ENCODE measurements at regions not wholly inside any gene's neighbourhood (a gene's known extent, or its start where the extent isn't known, plus 50 kb on each side); places are given as distances from the start of the nearest gene placed in this dataset.

DNA sequence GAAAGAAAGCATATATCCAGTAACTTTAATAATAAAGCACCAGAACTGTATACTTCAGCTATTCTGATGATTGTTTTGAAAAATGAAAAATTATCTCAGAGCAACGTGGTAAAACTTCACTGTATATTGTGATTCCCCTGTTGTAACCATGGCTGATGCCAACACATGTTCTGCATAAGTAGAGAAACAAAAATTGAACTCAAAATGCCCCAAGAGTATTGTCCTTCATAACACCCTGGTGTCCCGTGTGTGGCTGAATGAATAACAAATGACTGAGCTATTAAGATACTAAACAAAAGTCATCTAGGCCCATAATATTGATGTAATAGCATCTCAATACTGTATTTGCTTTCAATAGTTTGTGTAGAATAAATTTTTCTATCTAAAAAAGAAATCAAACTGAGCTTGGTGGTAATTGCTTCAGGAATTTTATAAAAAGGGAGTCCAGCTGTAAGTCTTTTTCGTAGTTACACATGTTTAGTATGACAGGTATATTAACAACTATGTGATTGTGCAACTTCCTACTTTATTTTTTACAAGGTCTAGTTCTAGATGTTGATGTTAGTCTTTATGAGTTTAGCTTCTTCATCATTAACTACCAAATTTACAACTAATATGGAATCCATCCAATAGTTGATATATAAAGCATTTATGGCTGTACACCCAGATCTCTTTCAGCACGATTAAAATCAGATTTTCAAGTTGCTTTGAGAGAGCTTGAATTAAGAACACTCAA lies 623.8 kb upstream of the AGTR1 start:
- no peak overlapping the region for H4K8ac ChIP-seq (ENCODE audit: low read depth, low read length)
- WGBS (ENCODE audit: extremely low coverage, insufficient coverage, insufficient read length): no CpG with 5 or more reads among the region's 4 CpGs
- no peak overlapping the region for H3K23ac ChIP-seq (ENCODE audit: low read length)
- H2AFZ ChIP-seq (ENCODE audit: insufficient read depth, low read length, poor library complexity): no peak overlapping the region
- H4K12ac ChIP-seq (ENCODE audit: low read depth, low read length): no peak overlapping the region
- H3K9ac ChIP-seq (ENCODE audit: low read length): no peak overlapping the region
- H3K4ac ChIP-seq (ENCODE audit: low read depth, low read length): no peak overlapping the region
- H3K36me3 ChIP-seq (ENCODE audit: control insufficient read depth in 1 of 2, insufficient read depth in 2 of 2, low read length in 2 of 2): no peaks in the 10 kb centered on the region
- H2AK5ac ChIP-seq (ENCODE audit: low read length): no peak overlapping the region
- no peaks in the 10 kb centered on the region for H3K27me3 ChIP-seq (ENCODE audit: insufficient read depth, low read length)
- no peak overlapping the region for H3K27ac ChIP-seq (ENCODE audit: low read depth, low read length)
- H2BK12ac ChIP-seq (ENCODE audit: low read length): no peak overlapping the region
- no peak for DNase-seq
- no peak overlapping the region for H3K4me2 ChIP-seq (ENCODE audit: low read length)
- H4K91ac ChIP-seq (ENCODE audit: low read depth, low read length): no peak overlapping the region
- H3K4me3 ChIP-seq (ENCODE audit: low read depth, low read length): no peak overlapping the region
- H3K79me1 ChIP-seq (ENCODE audit: low read length): no peaks in the 10 kb centered on the region
- no peak overlapping the region for H3K14ac ChIP-seq (ENCODE audit: low read length)
- H2BK5ac ChIP-seq (ENCODE audit: low read depth, low read length, poor library complexity): no peak overlapping the region
- no peaks in the 10 kb centered on the region for H3K79me2 ChIP-seq (ENCODE audit: control insufficient read depth, insufficient read depth, low read length, poor library complexity)
- no peaks in the 10 kb centered on the region for H3K9me3 ChIP-seq (ENCODE audit: insufficient read depth, low read depth, low read length)
- no peak overlapping the region for H3K18ac ChIP-seq (ENCODE audit: low read length)
- H3K4me1 ChIP-seq (ENCODE audit: control insufficient read depth in 1 of 2, insufficient read depth in 2 of 2, low read length in 2 of 2): no peaks in the 10 kb centered on the region
- no peak overlapping the region for H2BK120ac ChIP-seq (ENCODE audit: insufficient read depth, low read length, poor library complexity)

DNA sequence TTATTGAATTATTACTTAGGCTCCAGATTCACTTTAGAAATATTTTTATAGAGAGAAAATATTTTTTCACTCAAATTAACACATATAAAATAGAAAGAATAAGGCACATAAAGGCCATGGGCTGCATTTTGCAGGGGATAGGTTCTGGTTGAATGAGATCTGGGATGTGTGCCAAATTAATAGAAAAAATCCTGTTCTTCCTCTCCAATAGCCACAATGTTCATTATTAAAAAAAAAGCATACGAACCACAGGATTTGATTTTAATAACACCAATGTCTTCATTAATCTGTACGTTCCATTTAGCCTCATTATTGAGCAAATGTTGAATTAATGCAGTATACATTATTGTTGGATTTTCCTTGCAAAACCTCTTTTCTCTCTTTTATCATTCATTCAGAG lies 622.8 kb upstream of the AGTR1 start:
- no peaks in the 10 kb centered on the region for H3K9me3 ChIP-seq (ENCODE audit: insufficient read depth, low read depth, low read length)
- H3K4ac ChIP-seq (ENCODE audit: low read depth, low read length): no peak overlapping the region
- H3K9ac ChIP-seq (ENCODE audit: low read length): no peak overlapping the region
- H3K4me2 ChIP-seq (ENCODE audit: low read length): no peak overlapping the region
- H3K79me1 ChIP-seq (ENCODE audit: low read length): no peaks in the 10 kb centered on the region
- no peaks in the 10 kb centered on the region for H3K36me3 ChIP-seq (ENCODE audit: control insufficient read depth in 1 of 2, insufficient read depth in 2 of 2, low read length in 2 of 2)
- H3K79me2 ChIP-seq (ENCODE audit: control insufficient read depth, insufficient read depth, low read length, poor library complexity): no peaks in the 10 kb centered on the region
- H3K27ac ChIP-seq (ENCODE audit: low read depth, low read length): no peak overlapping the region
- no peak overlapping the region for H4K91ac ChIP-seq (ENCODE audit: low read depth, low read length)
- no peak overlapping the region for H2AFZ ChIP-seq (ENCODE audit: insufficient read depth, low read length, poor library complexity)
- no peak overlapping the region for H3K18ac ChIP-seq (ENCODE audit: low read length)
- H3K4me3 ChIP-seq (ENCODE audit: low read depth, low read length): no peak overlapping the region
- no peak overlapping the region for H3K14ac ChIP-seq (ENCODE audit: low read length)
- H2BK12ac ChIP-seq (ENCODE audit: low read length): no peak overlapping the region
- H4K12ac ChIP-seq (ENCODE audit: low read depth, low read length): no peak overlapping the region
- H3K27me3 ChIP-seq (ENCODE audit: insufficient read depth, low read length): no peaks in the 10 kb centered on the region
- no peak overlapping the region for H3K23ac ChIP-seq (ENCODE audit: low read length)
- no peaks in the 10 kb centered on the region for H3K4me1 ChIP-seq (ENCODE audit: control insufficient read depth in 1 of 2, insufficient read depth in 2 of 2, low read length in 2 of 2)
- no peak overlapping the region for H4K8ac ChIP-seq (ENCODE audit: low read depth, low read length)
- H2BK5ac ChIP-seq (ENCODE audit: low read depth, low read length, poor library complexity): no peak overlapping the region
- no CpG with 5 or more reads among the region's 2 CpGs for WGBS (ENCODE audit: extremely low coverage, insufficient coverage, insufficient read length)
- no peak overlapping the region for H2BK120ac ChIP-seq (ENCODE audit: insufficient read depth, low read length, poor library complexity)
- H2AK5ac ChIP-seq (ENCODE audit: low read length): no peak overlapping the region
- no peak for DNase-seq

DNA sequence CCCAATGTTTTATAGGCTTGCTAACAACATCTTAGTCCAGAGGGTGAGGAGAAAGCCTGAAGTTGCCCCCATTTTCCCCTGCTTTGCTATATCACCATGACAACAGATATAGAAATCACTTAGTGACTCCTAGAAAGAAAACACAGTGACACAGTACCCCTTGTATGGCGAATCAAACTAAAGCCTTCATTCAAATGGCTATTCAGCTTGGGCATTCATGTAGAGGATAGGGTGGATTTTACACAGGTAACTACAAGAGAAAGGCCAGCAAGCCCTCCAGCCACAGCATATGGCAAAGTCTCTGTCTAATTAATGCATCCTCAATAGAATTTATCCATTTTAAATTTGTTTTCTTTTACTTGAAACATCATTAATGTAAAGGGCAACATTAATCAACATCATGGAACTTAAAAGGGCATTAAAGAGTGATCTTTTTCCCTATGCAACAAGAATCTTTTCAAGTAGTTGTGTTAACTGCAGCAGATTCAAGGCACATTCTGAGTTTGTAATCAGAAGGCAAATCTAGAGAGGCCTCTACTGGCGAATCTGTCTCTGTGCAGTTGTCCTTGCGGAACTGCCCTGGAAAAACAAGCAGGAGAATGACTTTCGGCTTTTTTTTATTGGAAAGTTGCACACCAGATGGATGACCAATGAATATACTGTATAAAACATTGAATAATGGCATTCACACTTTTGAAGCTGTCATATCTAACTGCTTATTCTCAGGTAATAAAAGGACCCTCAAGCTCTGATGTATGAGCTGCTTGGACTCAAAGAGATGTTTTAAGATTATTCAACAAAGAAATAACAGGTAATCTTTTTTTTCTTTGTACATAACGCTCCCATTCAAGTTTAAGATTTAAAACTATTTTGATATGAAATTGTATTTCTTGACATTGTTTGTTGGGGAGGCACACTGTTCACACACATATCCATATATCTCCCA lies 621.7 kb upstream of the AGTR1 start:
- H3K4me2 ChIP-seq (ENCODE audit: low read length): no peak overlapping the region
- H3K14ac ChIP-seq (ENCODE audit: low read length): no peak overlapping the region
- no CpG with 5 or more reads among the region's 5 CpGs for WGBS (ENCODE audit: extremely low coverage, insufficient coverage, insufficient read length)
- no peak overlapping the region for H2BK5ac ChIP-seq (ENCODE audit: low read depth, low read length, poor library complexity)
- no peak overlapping the region for H2BK12ac ChIP-seq (ENCODE audit: low read length)
- H3K4me1 ChIP-seq (ENCODE audit: control insufficient read depth in 1 of 2, insufficient read depth in 2 of 2, low read length in 2 of 2): no peaks in the 10 kb centered on the region
- no peak overlapping the region for H3K23ac ChIP-seq (ENCODE audit: low read length)
- H3K79me2 ChIP-seq (ENCODE audit: control insufficient read depth, insufficient read depth, low read length, poor library complexity): no peaks in the 10 kb centered on the region
- H3K27ac ChIP-seq (ENCODE audit: low read depth, low read length): no peak overlapping the region
- no peaks in the 10 kb centered on the region for H3K9me3 ChIP-seq (ENCODE audit: insufficient read depth, low read depth, low read length)
- H3K36me3 ChIP-seq (ENCODE audit: control insufficient read depth in 1 of 2, insufficient read depth in 2 of 2, low read length in 2 of 2): no peaks in the 10 kb centered on the region
- H2BK120ac ChIP-seq (ENCODE audit: insufficient read depth, low read length, poor library complexity): no peak overlapping the region
- no peak overlapping the region for H4K91ac ChIP-seq (ENCODE audit: low read depth, low read length)
- peak in 1 of 2 donors; percentile 22 for DNase-seq
- H3K9ac ChIP-seq (ENCODE audit: low read length): no peak overlapping the region
- no peak overlapping the region for H3K4me3 ChIP-seq (ENCODE audit: low read depth, low read length)
- no peaks in the 10 kb centered on the region for H3K79me1 ChIP-seq (ENCODE audit: low read length)
- H2AK5ac ChIP-seq (ENCODE audit: low read length): no peak overlapping the region
- H3K4ac ChIP-seq (ENCODE audit: low read depth, low read length): no peak overlapping the region
- H3K27me3 ChIP-seq (ENCODE audit: insufficient read depth, low read length): no peaks in the 10 kb centered on the region
- H2AFZ ChIP-seq (ENCODE audit: insufficient read depth, low read length, poor library complexity): no peak overlapping the region
- H4K12ac ChIP-seq (ENCODE audit: low read depth, low read length): no peak overlapping the region
- no peak overlapping the region for H3K18ac ChIP-seq (ENCODE audit: low read length)
- H4K8ac ChIP-seq (ENCODE audit: low read depth, low read length): no peak overlapping the region

DNA sequence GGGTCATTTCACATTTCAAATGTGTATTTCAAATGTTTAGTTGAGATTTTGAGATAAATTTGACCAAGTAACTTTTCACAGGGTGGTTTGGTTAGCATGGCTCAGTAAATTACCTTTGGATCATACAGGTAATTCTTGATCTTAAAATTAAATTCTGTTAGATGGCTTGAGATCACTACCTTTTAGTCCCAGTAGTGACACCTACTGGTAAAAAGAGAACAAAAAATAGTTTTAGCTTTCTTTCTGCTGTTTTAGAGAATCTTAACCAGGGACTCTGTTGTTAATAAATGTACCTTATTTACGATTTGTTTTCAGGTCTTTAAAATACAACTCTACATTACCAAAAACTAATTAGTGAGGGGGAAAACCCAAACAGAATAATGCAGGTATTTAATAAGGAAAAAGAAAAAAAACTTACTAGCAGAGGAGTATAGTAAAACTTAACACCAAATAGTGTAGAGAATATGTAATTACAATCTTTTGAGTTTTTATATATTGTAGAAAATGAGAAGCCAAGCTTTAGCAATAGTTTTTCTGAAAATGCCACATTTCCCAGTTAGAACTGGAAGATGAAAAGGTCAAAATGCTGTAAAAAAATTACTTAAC lies 620.3 kb upstream of the AGTR1 start:
- no peak overlapping the region for H3K23ac ChIP-seq (ENCODE audit: low read length)
- WGBS (ENCODE audit: extremely low coverage, insufficient coverage, insufficient read length): no CpG with 5 or more reads among the region's 1 CpG

More for the DNA sequence above, 620.3 kb upstream of the AGTR1 start:
- Histone ChIP-seq H3K36me3 (ENCODE audit: control insufficient read depth in 1 of 2, insufficient read depth in 2 of 2, low read length in 2 of 2) (no peaks in the 10 kb centered on the region), H3K4me3 (ENCODE audit: low read depth, low read length) (no peak overlapping the region), H2BK5ac (ENCODE audit: low read depth, low read length, poor library complexity) (no peak overlapping the region), H4K8ac (ENCODE audit: low read depth, low read length) (no peak overlapping the region), H3K27me3 (ENCODE audit: insufficient read depth, low read length) (no peaks in the 10 kb centered on the region), H3K18ac (ENCODE audit: low read length) (no peak overlapping the region), H4K91ac (ENCODE audit: low read depth, low read length) (no peak overlapping the region), H2BK120ac (ENCODE audit: insufficient read depth, low read length, poor library complexity) (no peak overlapping the region), H3K4me1 (ENCODE audit: control insufficient read depth in 1 of 2, insufficient read depth in 2 of 2, low read length in 2 of 2) (no peaks in the 10 kb centered on the region), H3K9ac (ENCODE audit: low read length) (no peak overlapping the region), H2AFZ (ENCODE audit: insufficient read depth, low read length, poor library complexity) (no peak overlapping the region), H2AK5ac (ENCODE audit: low read length) (no peak overlapping the region), H4K12ac (ENCODE audit: low read depth, low read length) (no peak overlapping the region), H3K14ac (ENCODE audit: low read length) (no peak overlapping the region), H3K27ac (ENCODE audit: low read depth, low read length) (no peak overlapping the region), H3K9me3 (ENCODE audit: insufficient read depth, low read depth, low read length) (no peaks in the 10 kb centered on the region), H2BK12ac (ENCODE audit: low read length) (no peak overlapping the region), H3K4me2 (ENCODE audit: low read length) (no peak overlapping the region), H3K4ac (ENCODE audit: low read depth, low read length) (no peak overlapping the region), H3K79me1 (ENCODE audit: low read length) (no peaks in the 10 kb centered on the region), H3K79me2 (ENCODE audit: control insufficient read depth, insufficient read depth, low read length, poor library complexity) (no peaks in the 10 kb centered on the region)
- peak in 1 of 2 donors; percentile 38 for DNase-seq

Data from trophoblast cell (in vitro differentiated cells and primary cell).